ENCODE measurements at regions not wholly inside any gene's neighbourhood (a gene's known extent, or its start where the extent isn't known, plus 50 kb on each side); places are given as distances from the start of the nearest gene placed in this dataset.

GRCh38 chr5:3041001-3041400, 289.5 kb upstream of the IRX2 start:
- no peak for TF ChIP-seq CTCF (IDR thresholded peaks at IDR 0.05; ENCODE audit: low read depth, low read length, missing control alignments)
- no peak for DNase-seq (ENCODE audit: low read depth)
- in situ Hi-C loops (cut with HindIII; ENCODE audit: low sequenced_read_pairs), result no loop called here
- H3K4me3 ChIP-seq (ENCODE audit: low read depth, low read length), result no peak overlapping the region

- no peak overlapping the region for H3K4me3 ChIP-seq (ENCODE audit: low read depth, low read length)
- in situ Hi-C loops (cut with HindIII; ENCODE audit: low sequenced_read_pairs), result loop anchor here (5.0 kb wide), 1 partner anchor 44 kb away; no protein-coding TSS in a partner anchor
- no peak for DNase-seq (ENCODE audit: low read depth)
- TF ChIP-seq CTCF (IDR thresholded peaks at IDR 0.05; ENCODE audit: low read depth, low read length, missing control alignments), result no peak
Observed at GRCh38 chr5:3036041-3036788, 284.7 kb upstream of the IRX2 start.

- no peak for TF ChIP-seq CTCF (IDR thresholded peaks at IDR 0.05; ENCODE audit: low read depth, low read length, missing control alignments)
- no peak overlapping the region for H3K4me3 ChIP-seq (ENCODE audit: low read depth, low read length)
- DNase-seq (ENCODE audit: low read depth), result no peak
- in situ Hi-C loops (cut with HindIII; ENCODE audit: low sequenced_read_pairs), result loop anchor here (5.0 kb wide), 1 partner anchor 43 kb away; no protein-coding TSS in a partner anchor
Observed at GRCh38 chr5:3035452-3035851, 284.0 kb upstream of the IRX2 start.

- no peak overlapping the region for H3K4me3 ChIP-seq (ENCODE audit: low read depth, low read length)
- no peak for TF ChIP-seq CTCF (IDR thresholded peaks at IDR 0.05; ENCODE audit: low read depth, low read length, missing control alignments)
- in situ Hi-C loops (cut with HindIII; ENCODE audit: low sequenced_read_pairs), result loop anchor here (5.0 kb wide), 1 partner anchor 43 kb away; no protein-coding TSS in a partner anchor
- no peak for DNase-seq (ENCODE audit: low read depth)
Observed at GRCh38 chr5:3034881-3035280, 283.4 kb upstream of the IRX2 start.

- no peak for TF ChIP-seq CTCF (IDR thresholded peaks at IDR 0.05; ENCODE audit: low read depth, low read length, missing control alignments)
- in situ Hi-C loops (cut with HindIII; ENCODE audit: low sequenced_read_pairs), result no loop called here
- no peak overlapping the region for H3K4me3 ChIP-seq (ENCODE audit: low read depth, low read length)
- no peak for DNase-seq (ENCODE audit: low read depth)
Observed at GRCh38 chr5:3034449-3034848, 283.0 kb upstream of the IRX2 start.

GRCh38 chr5:3033033-3033755, 281.7 kb upstream of the IRX2 start:
- H3K4me3 ChIP-seq (ENCODE audit: low read depth, low read length), result no peak overlapping the region
- TF ChIP-seq CTCF (IDR thresholded peaks at IDR 0.05; ENCODE audit: low read depth, low read length, missing control alignments), result no peak
- no peak for DNase-seq (ENCODE audit: low read depth)
- in situ Hi-C loops (cut with HindIII; ENCODE audit: low sequenced_read_pairs), result no loop called here

All from astrocyte of the cerebellum (primary cell).